ENCODE measurements at regions not wholly inside any gene's neighbourhood (a gene's known extent, or its start where the extent isn't known, plus 50 kb on each side); places are given as distances from the start of the nearest gene placed in this dataset.

- peaks cover 1% of the 10 kb centered on the region for H3K36me3 Mint-ChIP-seq (ENCODE audit: low read depth, unreplicated experiment)
- FAIRE-seq (no peak), DNase-seq (ENCODE audit: low read depth) (no peak)
- H4K20me1 ChIP-seq (ENCODE audit: insufficient read depth, low read length): no peaks in the 10 kb centered on the region
- peak overlapping the region; percentile 37 for H3K27ac ChIP-seq (ENCODE audit: low read depth, low read length)
- H3K4me1 Mint-ChIP-seq (ENCODE audit: low read depth, unreplicated experiment): peaks cover 14% of the 10 kb centered on the region
- no peaks in the 10 kb centered on the region for H3K36me3 ChIP-seq (ENCODE audit: insufficient read depth, low read length)
- peak overlapping the region; percentile 77 for H3K27ac Mint-ChIP-seq (ENCODE audit: unreplicated experiment)
- H3K79me2 ChIP-seq (ENCODE audit: insufficient read depth, low read length): no peaks in the 10 kb centered on the region
- H3K4me3 Mint-ChIP-seq (ENCODE audit: unreplicated experiment): no peak overlapping the region
- H3K4me2 ChIP-seq (ENCODE audit: low read length): peak overlapping the region; percentile 72
- H3K9me3 ChIP-seq (ENCODE audit: insufficient read depth, low read depth, low read length): no peaks in the 10 kb centered on the region
- peaks cover 42% of the 10 kb centered on the region for H3K4me1 ChIP-seq (ENCODE audit: insufficient read depth, low read length)
- TF ChIP-seq, protein P1, sequence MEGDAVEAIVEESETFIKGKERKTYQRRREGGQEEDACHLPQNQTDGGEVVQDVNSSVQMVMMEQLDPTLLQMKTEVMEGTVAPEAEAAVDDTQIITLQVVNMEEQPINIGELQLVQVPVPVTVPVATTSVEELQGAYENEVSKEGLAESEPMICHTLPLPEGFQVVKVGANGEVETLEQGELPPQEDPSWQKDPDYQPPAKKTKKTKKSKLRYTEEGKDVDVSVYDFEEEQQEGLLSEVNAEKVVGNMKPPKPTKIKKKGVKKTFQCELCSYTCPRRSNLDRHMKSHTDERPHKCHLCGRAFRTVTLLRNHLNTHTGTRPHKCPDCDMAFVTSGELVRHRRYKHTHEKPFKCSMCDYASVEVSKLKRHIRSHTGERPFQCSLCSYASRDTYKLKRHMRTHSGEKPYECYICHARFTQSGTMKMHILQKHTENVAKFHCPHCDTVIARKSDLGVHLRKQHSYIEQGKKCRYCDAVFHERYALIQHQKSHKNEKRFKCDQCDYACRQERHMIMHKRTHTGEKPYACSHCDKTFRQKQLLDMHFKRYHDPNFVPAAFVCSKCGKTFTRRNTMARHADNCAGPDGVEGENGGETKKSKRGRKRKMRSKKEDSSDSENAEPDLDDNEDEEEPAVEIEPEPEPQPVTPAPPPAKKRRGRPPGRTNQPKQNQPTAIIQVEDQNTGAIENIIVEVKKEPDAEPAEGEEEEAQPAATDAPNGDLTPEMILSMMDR (IDR thresholded peaks at IDR 0.05; ENCODE audit: insufficient read depth, low read depth, low read length): peak; percentile 50
- TF ChIP-seq EZH2 (IDR thresholded peaks at IDR 0.05; ENCODE audit: insufficient read depth, low read length): no peak
- peak overlapping the region; percentile 22 for H3K4me3 ChIP-seq (ENCODE audit: insufficient read depth, low read depth, low read length)
- H3K9me3 Mint-ChIP-seq (ENCODE audit: unreplicated experiment): no peaks in the 10 kb centered on the region
- peak overlapping the region; percentile 74 for H2AFZ ChIP-seq (ENCODE audit: low read depth, low read length)
- H3K27me3 Mint-ChIP-seq (ENCODE audit: low read depth, unreplicated experiment): peaks cover 33% of the 10 kb centered on the region
- H3K9ac ChIP-seq (ENCODE audit: low read length): peak overlapping the region; percentile 65
- no peaks in the 10 kb centered on the region for H3K27me3 ChIP-seq (ENCODE audit: insufficient read depth, low read length)
These were observed 96.1 kb upstream of the CDH5 start for GRCh38 chr16:66270333-66270927.

DNA sequence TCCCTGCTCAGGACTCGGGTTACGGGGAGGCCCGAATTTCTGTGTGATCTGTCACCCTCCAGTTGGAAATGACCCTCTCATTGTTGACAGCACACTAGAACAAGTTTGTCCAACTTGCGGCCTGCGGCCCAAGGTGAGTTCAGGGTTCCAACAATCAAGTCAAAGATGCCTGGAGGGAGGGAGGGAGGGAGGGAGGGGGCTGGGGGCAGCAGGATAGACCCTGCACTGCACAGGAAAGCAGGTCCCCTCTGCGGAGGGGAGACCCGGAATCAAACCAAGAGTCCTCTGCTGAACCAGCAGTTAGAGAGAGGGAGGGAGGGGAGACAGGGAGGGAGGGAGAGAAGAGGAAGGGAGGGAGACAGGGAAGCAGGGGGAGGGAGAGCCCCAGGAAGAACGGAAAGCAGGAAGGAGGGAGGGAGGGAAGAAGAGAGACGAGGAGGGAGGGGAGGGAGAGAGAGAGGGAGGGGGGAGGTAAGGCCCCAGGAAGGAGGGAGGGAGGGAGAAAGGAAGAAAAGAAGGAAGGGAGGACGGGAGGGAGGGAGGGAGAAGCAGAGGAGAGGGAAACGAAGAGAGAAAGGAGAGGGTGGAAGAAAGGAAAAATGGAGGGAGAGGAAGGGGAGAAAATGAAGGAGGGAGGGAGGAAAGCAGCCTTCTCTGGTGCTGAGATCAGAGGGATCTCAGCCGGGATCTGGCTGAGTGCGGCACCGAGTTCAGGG is 96.7 kb upstream of the CDH5 start:
- H3K27me3 Mint-ChIP-seq (ENCODE audit: low read depth, unreplicated experiment): peaks cover 33% of the 10 kb centered on the region
- no peaks in the 10 kb centered on the region for H3K79me2 ChIP-seq (ENCODE audit: insufficient read depth, low read length)
- H3K27me3 ChIP-seq (ENCODE audit: insufficient read depth, low read length): no peaks in the 10 kb centered on the region
- peak overlapping the region; percentile 35 for H3K4me3 Mint-ChIP-seq (ENCODE audit: unreplicated experiment)
- H3K4me1 Mint-ChIP-seq (ENCODE audit: low read depth, unreplicated experiment): peaks cover 14% of the 10 kb centered on the region
- peak overlapping the region; percentile 37 for H3K27ac ChIP-seq (ENCODE audit: low read depth, low read length)
- FAIRE-seq: no peak
- peak overlapping the region; percentile 72 for H3K4me2 ChIP-seq (ENCODE audit: low read length)
- H3K4me1 ChIP-seq (ENCODE audit: insufficient read depth, low read length): peaks cover 42% of the 10 kb centered on the region
- peak overlapping the region; percentile 22 for H3K4me3 ChIP-seq (ENCODE audit: insufficient read depth, low read depth, low read length)
- H3K36me3 ChIP-seq (ENCODE audit: insufficient read depth, low read length): no peaks in the 10 kb centered on the region
- H4K20me1 ChIP-seq (ENCODE audit: insufficient read depth, low read length): no peaks in the 10 kb centered on the region
- DNase-seq (ENCODE audit: low read depth): no peak
- no peaks in the 10 kb centered on the region for H3K9me3 Mint-ChIP-seq (ENCODE audit: unreplicated experiment)
- H3K36me3 Mint-ChIP-seq (ENCODE audit: low read depth, unreplicated experiment): peaks cover 1% of the 10 kb centered on the region
- peak overlapping the region; percentile 74 for H2AFZ ChIP-seq (ENCODE audit: low read depth, low read length)
- H3K9me3 ChIP-seq (ENCODE audit: insufficient read depth, low read depth, low read length): no peaks in the 10 kb centered on the region
- TF ChIP-seq, protein P1 (IDR thresholded peaks at IDR 0.05; ENCODE audit: insufficient read depth, low read depth, low read length): no peak
- no peak for TF ChIP-seq EZH2 (IDR thresholded peaks at IDR 0.05; ENCODE audit: insufficient read depth, low read length)
- no peak overlapping the region for H3K27ac Mint-ChIP-seq (ENCODE audit: unreplicated experiment)
- H3K9ac ChIP-seq (ENCODE audit: low read length): peak overlapping the region; percentile 65
